PFSK-1 (cell line): ENCODE measurements at regions not wholly inside any gene's neighbourhood (a gene's known extent, or its start where the extent isn't known, plus 50 kb on each side); places are given as distances from the start of the nearest gene placed in this dataset.

Source experiments
- FOXP2 ChIP-seq: optimal IDR thresholded peaks from 2 replicates; pipeline ENCODE3; 2011; ENCODE audit warnings: borderline replicate concordance, control low read depth, inconsistent platforms; ENCODE audit not compliant: insufficient read depth; ENCODE audit errors: extremely low read length, extremely low read depth
- POLR2AphosphoS5 ChIP-seq: IDR thresholded peaks from 2 replicates; pipeline ENCODE4 v1.6.1; 2012; ENCODE audit warnings: low read depth, mild to moderate bottlenecking, control low read depth, low read length, moderate library complexity
- SIN3A ChIP-seq: IDR thresholded peaks from 2 replicates; pipeline ENCODE4 v1.6.1; 2012; ENCODE audit warnings: mild to moderate bottlenecking, low read length, moderate library complexity, borderline replicate concordance; ENCODE audit not compliant: insufficient read depth
- TAF1 ChIP-seq: IDR thresholded peaks from 2 replicates; pipeline ENCODE4 v1.6.1; 2012; ENCODE audit warnings: low read length, control low read depth, borderline replicate concordance; ENCODE audit not compliant: insufficient read depth
- TF ChIP-seq, protein P1 (sequence below), 2 experiments: IDR thresholded peaks; 2 replicates each; pipeline versions ENCODE4 v1.6.1 to v1.8.0; 2011 to 2012; ENCODE audit warnings: low read depth in 2 of 2, low read length in 2 of 2, control low read depth in 1 of 2, inconsistent platforms in 1 of 2, mild to moderate bottlenecking in 1 of 2, moderate library complexity in 1 of 2; ENCODE audit not compliant: insufficient read depth in 1 of 2

DNA sequence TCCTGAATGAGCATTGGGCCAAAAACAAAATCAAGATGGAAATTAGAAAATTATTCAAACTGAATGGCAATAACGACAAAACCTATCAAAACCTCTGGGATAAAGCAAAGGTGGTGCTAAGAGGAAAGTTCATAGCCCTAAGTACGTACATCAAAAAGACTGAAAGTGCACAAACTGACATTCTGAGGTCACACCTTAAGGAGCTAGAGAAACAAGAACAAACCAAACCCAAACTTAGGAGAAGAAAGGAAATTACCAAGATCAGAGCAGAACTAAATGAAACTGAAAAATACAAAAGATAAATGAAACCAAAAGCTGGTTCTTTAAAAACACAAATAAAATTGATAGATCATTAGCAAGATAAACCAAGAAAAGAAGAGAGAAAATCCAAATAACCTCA, 1543.5 kb upstream of the ACVR2A start:
- TF ChIP-seq TAF1: no peak
- no peak for TF ChIP-seq POLR2AphosphoS5
- no peak for TF ChIP-seq SIN3A
- no peak for TF ChIP-seq FOXP2
- TF ChIP-seq, protein P1, sequence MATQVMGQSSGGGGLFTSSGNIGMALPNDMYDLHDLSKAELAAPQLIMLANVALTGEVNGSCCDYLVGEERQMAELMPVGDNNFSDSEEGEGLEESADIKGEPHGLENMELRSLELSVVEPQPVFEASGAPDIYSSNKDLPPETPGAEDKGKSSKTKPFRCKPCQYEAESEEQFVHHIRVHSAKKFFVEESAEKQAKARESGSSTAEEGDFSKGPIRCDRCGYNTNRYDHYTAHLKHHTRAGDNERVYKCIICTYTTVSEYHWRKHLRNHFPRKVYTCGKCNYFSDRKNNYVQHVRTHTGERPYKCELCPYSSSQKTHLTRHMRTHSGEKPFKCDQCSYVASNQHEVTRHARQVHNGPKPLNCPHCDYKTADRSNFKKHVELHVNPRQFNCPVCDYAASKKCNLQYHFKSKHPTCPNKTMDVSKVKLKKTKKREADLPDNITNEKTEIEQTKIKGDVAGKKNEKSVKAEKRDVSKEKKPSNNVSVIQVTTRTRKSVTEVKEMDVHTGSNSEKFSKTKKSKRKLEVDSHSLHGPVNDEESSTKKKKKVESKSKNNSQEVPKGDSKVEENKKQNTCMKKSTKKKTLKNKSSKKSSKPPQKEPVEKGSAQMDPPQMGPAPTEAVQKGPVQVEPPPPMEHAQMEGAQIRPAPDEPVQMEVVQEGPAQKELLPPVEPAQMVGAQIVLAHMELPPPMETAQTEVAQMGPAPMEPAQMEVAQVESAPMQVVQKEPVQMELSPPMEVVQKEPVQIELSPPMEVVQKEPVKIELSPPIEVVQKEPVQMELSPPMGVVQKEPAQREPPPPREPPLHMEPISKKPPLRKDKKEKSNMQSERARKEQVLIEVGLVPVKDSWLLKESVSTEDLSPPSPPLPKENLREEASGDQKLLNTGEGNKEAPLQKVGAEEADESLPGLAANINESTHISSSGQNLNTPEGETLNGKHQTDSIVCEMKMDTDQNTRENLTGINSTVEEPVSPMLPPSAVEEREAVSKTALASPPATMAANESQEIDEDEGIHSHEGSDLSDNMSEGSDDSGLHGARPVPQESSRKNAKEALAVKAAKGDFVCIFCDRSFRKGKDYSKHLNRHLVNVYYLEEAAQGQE (IDR thresholded peaks at IDR 0.05; ENCODE audit: insufficient read depth in 1 of 2, low read depth in 2 of 2, low read length in 2 of 2): no peak

DNA sequence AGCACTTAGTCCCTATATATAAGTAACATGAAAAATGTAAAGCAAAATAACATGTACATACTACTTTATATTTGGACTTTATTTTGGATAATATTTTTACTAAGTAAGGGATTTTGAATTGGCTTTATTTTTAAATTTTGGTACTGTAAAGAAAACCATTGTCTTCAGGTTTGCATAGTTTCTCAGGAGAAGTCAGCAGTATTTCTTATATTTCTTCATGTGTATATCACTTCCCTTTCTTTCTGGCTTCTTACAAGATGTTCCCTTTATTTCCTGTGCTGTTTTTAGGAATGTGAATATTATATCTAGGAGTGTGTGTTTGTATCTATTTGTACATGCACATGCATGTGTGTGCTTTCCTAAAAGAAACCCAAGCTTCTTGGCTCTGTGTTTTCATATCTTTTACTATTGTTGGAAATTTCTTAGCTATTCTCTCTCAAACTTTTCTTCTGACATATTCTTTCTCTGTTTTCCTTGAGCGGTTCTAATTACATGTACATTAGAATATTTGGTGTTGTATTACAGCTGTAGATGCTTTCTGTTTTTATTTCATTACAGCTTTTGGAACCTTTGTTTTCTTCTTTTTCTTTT, 1549.7 kb upstream of the ACVR2A start:
- TF ChIP-seq, protein P1 (IDR thresholded peaks at IDR 0.05; ENCODE audit: insufficient read depth in 1 of 2, low read depth in 2 of 2, low read length in 2 of 2): no peak
- TF ChIP-seq FOXP2: no peak
- no peak for TF ChIP-seq TAF1
- TF ChIP-seq POLR2AphosphoS5: no peak
- TF ChIP-seq SIN3A: no peak

DNA sequence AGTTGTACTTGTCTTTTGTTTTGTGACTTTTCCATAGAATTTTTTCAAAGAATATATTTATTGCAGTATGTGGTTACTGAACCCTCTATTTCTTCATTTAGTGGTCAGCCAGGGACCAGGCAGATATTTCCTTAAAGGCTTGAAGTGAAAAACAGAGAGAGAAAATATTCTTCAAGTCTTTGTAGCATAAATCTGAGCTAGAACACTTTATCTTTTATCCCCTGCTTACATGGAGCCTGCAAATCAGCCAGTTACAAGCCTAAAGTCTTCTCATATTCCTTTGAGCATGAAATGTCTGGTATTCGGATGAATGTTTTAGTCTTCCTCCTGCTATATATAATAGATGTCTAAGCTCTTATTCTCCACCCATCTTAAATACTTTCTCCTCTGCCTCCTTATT, 1557.5 kb upstream of the ACVR2A start:
- TF ChIP-seq, protein P1 (IDR thresholded peaks at IDR 0.05; ENCODE audit: insufficient read depth in 1 of 2, low read depth in 2 of 2, low read length in 2 of 2): no peak
- TF ChIP-seq SIN3A: no peak
- TF ChIP-seq FOXP2: no peak
- no peak for TF ChIP-seq TAF1
- no peak for TF ChIP-seq POLR2AphosphoS5

DNA sequence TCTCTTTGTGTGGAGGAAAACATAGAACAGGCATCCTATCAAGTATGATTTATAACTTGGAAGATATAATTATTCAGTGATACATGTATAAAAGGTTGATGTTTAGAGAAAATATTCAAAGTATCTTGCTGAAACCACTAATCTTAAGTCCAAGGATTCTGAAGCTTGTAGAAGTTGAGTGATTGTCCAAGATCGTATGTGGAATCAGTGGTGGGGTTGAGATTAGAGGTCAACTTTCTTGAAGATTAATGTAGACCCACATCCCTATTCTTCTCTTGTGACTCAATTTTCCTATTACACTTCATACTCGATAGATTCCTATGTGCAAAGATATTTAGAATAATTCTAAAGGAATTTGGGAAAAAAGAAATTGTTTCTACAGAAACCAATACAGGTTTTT, 1565.9 kb upstream of the ACVR2A start:
- TF ChIP-seq SIN3A (no peak), TAF1 (no peak), FOXP2 (no peak), POLR2AphosphoS5 (no peak)
- TF ChIP-seq, protein P1 (IDR thresholded peaks at IDR 0.05; ENCODE audit: insufficient read depth in 1 of 2, low read depth in 2 of 2, low read length in 2 of 2): no peak
